ENCODE measurements at regions not wholly inside any gene's neighbourhood (a gene's known extent, or its start where the extent isn't known, plus 50 kb on each side); places are given as distances from the start of the nearest gene placed in this dataset.

DNA sequence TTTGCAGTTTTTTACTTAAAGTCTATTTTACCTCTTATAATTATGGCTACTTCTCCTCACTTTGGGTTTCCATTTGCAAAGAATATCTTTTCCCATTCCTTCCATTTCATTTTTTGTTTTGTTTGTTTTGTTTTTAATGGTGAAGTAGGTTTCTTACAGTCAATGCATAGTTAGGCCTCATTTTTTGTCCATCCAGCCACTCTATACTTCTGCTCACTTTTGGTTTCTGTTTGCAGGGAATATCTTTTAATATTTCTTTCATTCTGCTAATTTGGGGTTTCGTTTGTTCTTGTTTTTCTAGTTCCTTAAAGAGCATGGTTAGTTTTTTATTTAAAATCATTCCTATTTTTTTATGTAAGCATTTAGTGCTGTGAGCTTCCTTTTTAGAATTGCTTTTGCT lies 339.4 kb downstream of the GRB14 start:
- TF ChIP-seq, protein P1, sequence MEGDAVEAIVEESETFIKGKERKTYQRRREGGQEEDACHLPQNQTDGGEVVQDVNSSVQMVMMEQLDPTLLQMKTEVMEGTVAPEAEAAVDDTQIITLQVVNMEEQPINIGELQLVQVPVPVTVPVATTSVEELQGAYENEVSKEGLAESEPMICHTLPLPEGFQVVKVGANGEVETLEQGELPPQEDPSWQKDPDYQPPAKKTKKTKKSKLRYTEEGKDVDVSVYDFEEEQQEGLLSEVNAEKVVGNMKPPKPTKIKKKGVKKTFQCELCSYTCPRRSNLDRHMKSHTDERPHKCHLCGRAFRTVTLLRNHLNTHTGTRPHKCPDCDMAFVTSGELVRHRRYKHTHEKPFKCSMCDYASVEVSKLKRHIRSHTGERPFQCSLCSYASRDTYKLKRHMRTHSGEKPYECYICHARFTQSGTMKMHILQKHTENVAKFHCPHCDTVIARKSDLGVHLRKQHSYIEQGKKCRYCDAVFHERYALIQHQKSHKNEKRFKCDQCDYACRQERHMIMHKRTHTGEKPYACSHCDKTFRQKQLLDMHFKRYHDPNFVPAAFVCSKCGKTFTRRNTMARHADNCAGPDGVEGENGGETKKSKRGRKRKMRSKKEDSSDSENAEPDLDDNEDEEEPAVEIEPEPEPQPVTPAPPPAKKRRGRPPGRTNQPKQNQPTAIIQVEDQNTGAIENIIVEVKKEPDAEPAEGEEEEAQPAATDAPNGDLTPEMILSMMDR (IDR thresholded peaks at IDR 0.05) = no peak
- TF ChIP-seq POLR2A (IDR thresholded peaks at IDR 0.05; ENCODE audit: low read depth) = no peak
- no peak for TF ChIP-seq POLR2AphosphoS5 (IDR thresholded peaks at IDR 0.05)
- no peak for TF ChIP-seq EP300 (IDR thresholded peaks at IDR 0.05)

Data from esophagus muscularis mucosa (tissue), 4 donors.